WTC11 (cell line): ENCODE measurements at regions not wholly inside any gene's neighbourhood (a gene's known extent, or its start where the extent isn't known, plus 50 kb on each side); places are given as distances from the start of the nearest gene placed in this dataset.

Experiments
- ATAC-seq: fragments of 200-7000 bp; cut with Tn5 transposase; 2 replicates; pipeline ENCODE4 v1.10.0; 2021; ENCODE audit warnings: mild to moderate bottlenecking, moderate library complexity
- CTCF ChIA-PET: fragments of 300-600 bp; sonication (Branson Sonifier 250); formaldehyde crosslinking; loops from one replicate; lab custom pipeline; 2021; ENCODE audit warnings: antibody characterized with exemption; lab: Charles Lee
- POLR2A ChIA-PET: fragments of 350-600 bp; sonication (Branson Sonifier 250); formaldehyde crosslinking; loops from one replicate; lab custom pipeline; 2021; ENCODE audit warnings: antibody characterized with exemption; lab: Charles Lee
- DNase-seq: peaks from one replicate; pipeline ENCODE4 v3.0.0; 2021; ENCODE audit warnings: low spot score
- H3K27ac Mint-ChIP-seq: 2 replicates; pipeline ENCODE4 v1.8.0; 2021; ENCODE audit warnings: mixed read lengths
- H3K27me3 Mint-ChIP-seq: 2 replicates; pipeline ENCODE4 v1.8.0; 2021; ENCODE audit warnings: low read depth, mild to moderate bottlenecking, moderate library complexity, mixed read lengths
- H3K36me3 Mint-ChIP-seq: 2 replicates; pipeline ENCODE4 v1.8.0; 2021; ENCODE audit warnings: mixed read lengths
- H3K4me1 Mint-ChIP-seq: 2 replicates; pipeline ENCODE4 v1.8.0; 2022; ENCODE audit warnings: mixed read lengths
- H3K4me3 Mint-ChIP-seq: 2 replicates; pipeline ENCODE4 v1.8.0; 2021; ENCODE audit warnings: mild to moderate bottlenecking, moderate library complexity, mixed read lengths
- H3K9me3 Mint-ChIP-seq: 2 replicates; pipeline ENCODE4 v1.8.0; 2021; ENCODE audit warnings: mixed read lengths
- ATF1 ChIP-seq: sonication (generic); formaldehyde crosslinking; IDR thresholded peaks from 2 replicates; pipeline ENCODE4 v1.8.1; 2023; ENCODE audit warnings: mild to moderate bottlenecking, moderate library complexity, missing genetic modification reagents
- EMX1 ChIP-seq: fragments of 250-450 bp; sonication (Bioruptor Pico); IDR thresholded peaks from 2 replicates; pipeline ENCODE4 v1.8.0; 2021; ENCODE audit warnings: mild to moderate bottlenecking
- ESRRA ChIP-seq: sonication (generic); formaldehyde crosslinking; IDR thresholded peaks from 2 replicates; pipeline ENCODE4 v1.8.1; 2022; ENCODE audit warnings: mild to moderate bottlenecking, missing genetic modification reagents, borderline replicate concordance
- FOXP1 ChIP-seq: sonication (generic); formaldehyde crosslinking; IDR thresholded peaks from 2 replicates; pipeline ENCODE4 v1.8.0; 2022; ENCODE audit warnings: missing genetic modification reagents, mild to moderate bottlenecking, moderate library complexity, borderline replicate concordance
- IRF2 ChIP-seq: sonication (generic); formaldehyde crosslinking; IDR thresholded peaks from 2 replicates; pipeline ENCODE4 v1.8.0; 2022; ENCODE audit warnings: low read depth, missing genetic modification reagents, borderline replicate concordance
- JUN ChIP-seq: sonication (generic); formaldehyde crosslinking; IDR thresholded peaks from 2 replicates; pipeline ENCODE4 v1.8.0; 2023; ENCODE audit warnings: mild to moderate bottlenecking, missing genetic modification reagents
- KAT7 ChIP-seq: sonication (generic); formaldehyde crosslinking; IDR thresholded peaks from 2 replicates; pipeline ENCODE4 v1.8.1; 2023; ENCODE audit warnings: missing genetic modification reagents, mild to moderate bottlenecking, borderline replicate concordance
- MXD4 ChIP-seq: fragments of 250-450 bp; sonication (Bioruptor Pico); IDR thresholded peaks from 2 replicates; pipeline ENCODE4 v1.8.0; 2021; ENCODE audit warnings: mild to moderate bottlenecking, moderate library complexity, borderline replicate concordance
- NFATC4 ChIP-seq: fragments of 250-450 bp; sonication (Bioruptor Pico); IDR thresholded peaks from 2 replicates; pipeline ENCODE4 v1.9.0; 2021; ENCODE audit warnings: mild to moderate bottlenecking
- NFYB ChIP-seq: sonication (generic); formaldehyde crosslinking; conservative IDR thresholded peaks from 2 replicates; pipeline ENCODE4 v1.8.0; 2022; ENCODE audit warnings: low read depth, missing genetic modification reagents
- NR1H2 ChIP-seq: sonication (generic); formaldehyde crosslinking; IDR thresholded peaks from 2 replicates; pipeline ENCODE4 v1.9.0; 2021; ENCODE audit warnings: mild to moderate bottlenecking, moderate library complexity, missing genetic modification reagents
- TCF7 ChIP-seq: sonication (generic); formaldehyde crosslinking; IDR thresholded peaks from 2 replicates; pipeline ENCODE4 v1.8.0; 2022; ENCODE audit warnings: mild to moderate bottlenecking, low read depth, missing genetic modification reagents, moderate library complexity
- ZNF121 ChIP-seq: sonication (generic); formaldehyde crosslinking; IDR thresholded peaks from 2 replicates; pipeline ENCODE4 v1.8.0; 2023; ENCODE audit warnings: missing genetic modification reagents
- ZNF232 ChIP-seq: sonication (generic); formaldehyde crosslinking; IDR thresholded peaks from 2 replicates; pipeline ENCODE4 v1.8.0; 2022; ENCODE audit warnings: mild to moderate bottlenecking, missing genetic modification reagents
- ZNF396 ChIP-seq: fragments of 250-450 bp; sonication (Bioruptor Pico); IDR thresholded peaks from 2 replicates; pipeline ENCODE4 v1.8.0; 2021; ENCODE audit warnings: mild to moderate bottlenecking, moderate library complexity, borderline replicate concordance
- ZNF423 ChIP-seq: fragments of 250-450 bp; sonication (Bioruptor Pico); IDR thresholded peaks from 2 replicates; pipeline ENCODE4 v2.1.2; 2022; ENCODE audit warnings: mild to moderate bottlenecking, moderate library complexity
- TF ChIP-seq, protein P1 (sequence below): sonication (generic); formaldehyde crosslinking; IDR thresholded peaks from 2 replicates; pipeline ENCODE4 v1.8.0; 2023; ENCODE audit warnings: mild to moderate bottlenecking, missing genetic modification reagents
- TF ChIP-seq, protein P2 (sequence below): fragments of 250-450 bp; sonication (Bioruptor Pico); IDR thresholded peaks from 2 replicates; pipeline ENCODE4 v2.1.2; 2022; ENCODE audit warnings: mild to moderate bottlenecking, moderate library complexity
- TF ChIP-seq, protein P3 (sequence below): fragments of 250-450 bp; sonication (Bioruptor Pico); IDR thresholded peaks from 2 replicates; pipeline ENCODE4 v1.8.0; 2021; ENCODE audit warnings: mild to moderate bottlenecking
- TF ChIP-seq, protein P4 (sequence below): sonication (generic); formaldehyde crosslinking; IDR thresholded peaks from 2 replicates; pipeline ENCODE4 v1.8.0; 2022; ENCODE audit warnings: missing genetic modification reagents

DNA sequence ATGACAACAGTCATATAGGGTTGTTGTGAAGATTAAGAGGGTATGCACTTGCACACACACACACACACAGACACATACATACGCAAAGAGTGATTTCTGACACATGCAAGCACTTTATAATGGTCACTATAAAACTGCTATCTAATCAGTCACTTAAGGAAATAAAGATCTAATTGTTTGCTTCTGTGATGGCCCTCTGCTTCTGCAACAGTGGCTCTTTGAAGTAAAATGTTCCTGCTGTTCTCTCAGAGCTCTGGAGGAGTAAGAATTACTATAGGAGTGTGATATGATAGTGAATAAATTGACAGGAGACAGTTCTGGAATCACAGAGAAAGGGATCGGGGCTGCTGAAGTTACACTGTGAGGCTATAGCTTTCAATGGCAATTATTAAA, 494.5 kb upstream of the B3GALT2 start (continued):
- TF ChIP-seq, protein P1, sequence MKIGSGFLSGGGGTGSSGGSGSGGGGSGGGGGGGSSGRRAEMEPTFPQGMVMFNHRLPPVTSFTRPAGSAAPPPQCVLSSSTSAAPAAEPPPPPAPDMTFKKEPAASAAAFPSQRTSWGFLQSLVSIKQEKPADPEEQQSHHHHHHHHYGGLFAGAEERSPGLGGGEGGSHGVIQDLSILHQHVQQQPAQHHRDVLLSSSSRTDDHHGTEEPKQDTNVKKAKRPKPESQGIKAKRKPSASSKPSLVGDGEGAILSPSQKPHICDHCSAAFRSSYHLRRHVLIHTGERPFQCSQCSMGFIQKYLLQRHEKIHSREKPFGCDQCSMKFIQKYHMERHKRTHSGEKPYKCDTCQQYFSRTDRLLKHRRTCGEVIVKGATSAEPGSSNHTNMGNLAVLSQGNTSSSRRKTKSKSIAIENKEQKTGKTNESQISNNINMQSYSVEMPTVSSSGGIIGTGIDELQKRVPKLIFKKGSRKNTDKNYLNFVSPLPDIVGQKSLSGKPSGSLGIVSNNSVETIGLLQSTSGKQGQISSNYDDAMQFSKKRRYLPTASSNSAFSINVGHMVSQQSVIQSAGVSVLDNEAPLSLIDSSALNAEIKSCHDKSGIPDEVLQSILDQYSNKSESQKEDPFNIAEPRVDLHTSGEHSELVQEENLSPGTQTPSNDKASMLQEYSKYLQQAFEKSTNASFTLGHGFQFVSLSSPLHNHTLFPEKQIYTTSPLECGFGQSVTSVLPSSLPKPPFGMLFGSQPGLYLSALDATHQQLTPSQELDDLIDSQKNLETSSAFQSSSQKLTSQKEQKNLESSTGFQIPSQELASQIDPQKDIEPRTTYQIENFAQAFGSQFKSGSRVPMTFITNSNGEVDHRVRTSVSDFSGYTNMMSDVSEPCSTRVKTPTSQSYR (CRISPR knock-in tag) = no peak
- TF ChIP-seq, protein P2, sequence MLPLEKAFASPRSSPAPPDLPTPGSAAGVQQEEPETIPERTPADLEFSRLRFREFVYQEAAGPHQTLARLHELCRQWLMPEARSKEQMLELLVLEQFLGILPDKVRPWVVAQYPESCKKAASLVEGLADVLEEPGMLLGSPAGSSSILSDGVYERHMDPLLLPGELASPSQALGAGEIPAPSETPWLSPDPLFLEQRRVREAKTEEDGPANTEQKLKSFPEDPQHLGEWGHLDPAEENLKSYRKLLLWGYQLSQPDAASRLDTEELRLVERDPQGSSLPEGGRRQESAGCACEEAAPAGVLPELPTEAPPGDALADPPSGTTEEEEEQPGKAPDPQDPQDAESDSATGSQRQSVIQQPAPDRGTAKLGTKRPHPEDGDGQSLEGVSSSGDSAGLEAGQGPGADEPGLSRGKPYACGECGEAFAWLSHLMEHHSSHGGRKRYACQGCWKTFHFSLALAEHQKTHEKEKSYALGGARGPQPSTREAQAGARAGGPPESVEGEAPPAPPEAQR (CRISPR knock-in tag) = no peak

DNA sequence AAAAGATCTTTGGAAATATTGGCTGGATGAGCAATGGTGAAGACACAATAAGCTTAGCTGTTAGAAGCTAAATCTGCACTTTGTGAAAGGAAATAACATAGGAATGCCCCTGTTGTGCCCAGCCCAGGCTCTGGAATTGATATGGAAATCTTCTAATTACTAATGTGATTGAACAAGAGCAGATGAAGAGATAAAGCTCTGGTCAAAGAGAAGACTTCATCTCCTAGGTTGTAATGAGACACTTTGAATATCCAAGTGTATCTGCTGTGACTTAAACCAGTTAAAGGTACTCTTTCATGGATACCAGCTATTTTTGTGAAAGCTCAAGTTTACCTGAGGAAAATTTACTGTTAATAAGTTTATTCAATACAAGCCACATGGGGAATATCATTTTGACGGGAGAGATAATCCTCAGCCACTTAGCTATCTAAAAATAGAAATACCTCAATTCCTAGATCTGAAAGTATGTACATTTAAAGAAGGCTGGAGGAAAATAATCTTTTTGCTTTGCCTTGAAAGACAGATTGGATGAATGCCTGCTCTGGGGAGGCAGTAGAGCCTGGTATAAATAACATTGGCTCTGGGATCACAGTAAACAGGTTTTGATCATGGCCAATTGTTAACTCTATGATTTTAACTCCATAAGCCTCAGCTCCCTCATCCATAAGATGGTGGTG, 494.0 kb upstream of the B3GALT2 start:
- H3K27me3 Mint-ChIP-seq = no peaks in the 10 kb centered on the region
- H3K4me3 Mint-ChIP-seq = no peak overlapping the region
- TF ChIP-seq MXD4 (CRISPR knock-in tag) (no peak), NFATC4 (CRISPR knock-in tag) (no peak), ATF1 (no peak), ESRRA (CRISPR knock-in tag) (no peak), ZNF396 (CRISPR knock-in tag) (no peak), EMX1 (CRISPR knock-in tag) (no peak), ZNF121 (CRISPR knock-in tag) (no peak), TCF7 (CRISPR knock-in tag) (no peak), IRF2 (CRISPR knock-in tag) (no peak), ZNF423 (no peak), NR1H2 (CRISPR knock-in tag) (no peak), JUN (CRISPR knock-in tag) (no peak), NFYB (CRISPR knock-in tag) (no peak), FOXP1 (CRISPR knock-in tag) (no peak), ZNF232 (CRISPR knock-in tag) (no peak), KAT7 (CRISPR knock-in tag) (no peak)
- TF ChIP-seq, protein P3, sequence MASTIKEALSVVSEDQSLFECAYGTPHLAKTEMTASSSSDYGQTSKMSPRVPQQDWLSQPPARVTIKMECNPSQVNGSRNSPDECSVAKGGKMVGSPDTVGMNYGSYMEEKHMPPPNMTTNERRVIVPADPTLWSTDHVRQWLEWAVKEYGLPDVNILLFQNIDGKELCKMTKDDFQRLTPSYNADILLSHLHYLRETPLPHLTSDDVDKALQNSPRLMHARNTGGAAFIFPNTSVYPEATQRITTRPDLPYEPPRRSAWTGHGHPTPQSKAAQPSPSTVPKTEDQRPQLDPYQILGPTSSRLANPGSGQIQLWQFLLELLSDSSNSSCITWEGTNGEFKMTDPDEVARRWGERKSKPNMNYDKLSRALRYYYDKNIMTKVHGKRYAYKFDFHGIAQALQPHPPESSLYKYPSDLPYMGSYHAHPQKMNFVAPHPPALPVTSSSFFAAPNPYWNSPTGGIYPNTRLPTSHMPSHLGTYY (CRISPR knock-in tag) = no peak
- TF ChIP-seq, protein P4, sequence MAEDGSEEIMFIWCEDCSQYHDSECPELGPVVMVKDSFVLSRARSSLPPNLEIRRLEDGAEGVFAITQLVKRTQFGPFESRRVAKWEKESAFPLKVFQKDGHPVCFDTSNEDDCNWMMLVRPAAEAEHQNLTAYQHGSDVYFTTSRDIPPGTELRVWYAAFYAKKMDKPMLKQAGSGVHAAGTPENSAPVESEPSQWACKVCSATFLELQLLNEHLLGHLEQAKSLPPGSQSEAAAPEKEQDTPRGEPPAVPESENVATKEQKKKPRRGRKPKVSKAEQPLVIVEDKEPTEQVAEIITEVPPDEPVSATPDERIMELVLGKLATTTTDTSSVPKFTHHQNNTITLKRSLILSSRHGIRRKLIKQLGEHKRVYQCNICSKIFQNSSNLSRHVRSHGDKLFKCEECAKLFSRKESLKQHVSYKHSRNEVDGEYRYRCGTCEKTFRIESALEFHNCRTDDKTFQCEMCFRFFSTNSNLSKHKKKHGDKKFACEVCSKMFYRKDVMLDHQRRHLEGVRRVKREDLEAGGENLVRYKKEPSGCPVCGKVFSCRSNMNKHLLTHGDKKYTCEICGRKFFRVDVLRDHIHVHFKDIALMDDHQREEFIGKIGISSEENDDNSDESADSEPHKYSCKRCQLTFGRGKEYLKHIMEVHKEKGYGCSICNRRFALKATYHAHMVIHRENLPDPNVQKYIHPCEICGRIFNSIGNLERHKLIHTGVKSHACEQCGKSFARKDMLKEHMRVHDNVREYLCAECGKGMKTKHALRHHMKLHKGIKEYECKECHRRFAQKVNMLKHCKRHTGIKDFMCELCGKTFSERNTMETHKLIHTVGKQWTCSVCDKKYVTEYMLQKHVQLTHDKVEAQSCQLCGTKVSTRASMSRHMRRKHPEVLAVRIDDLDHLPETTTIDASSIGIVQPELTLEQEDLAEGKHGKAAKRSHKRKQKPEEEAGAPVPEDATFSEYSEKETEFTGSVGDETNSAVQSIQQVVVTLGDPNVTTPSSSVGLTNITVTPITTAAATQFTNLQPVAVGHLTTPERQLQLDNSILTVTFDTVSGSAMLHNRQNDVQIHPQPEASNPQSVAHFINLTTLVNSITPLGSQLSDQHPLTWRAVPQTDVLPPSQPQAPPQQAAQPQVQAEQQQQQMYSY (CRISPR knock-in tag) = no peak
- H3K9me3 Mint-ChIP-seq = no peaks in the 10 kb centered on the region
- POLR2A ChIA-PET = no interaction called here
- H3K36me3 Mint-ChIP-seq = no peaks in the 10 kb centered on the region
- H3K27ac Mint-ChIP-seq = no peak overlapping the region
- peaks cover 17% of the 10 kb centered on the region for H3K4me1 Mint-ChIP-seq
- DNase-seq = no peak
- peak; percentile 73 for ATAC-seq
- CTCF ChIA-PET = no interaction called here
